ENCODE measurements at regions not wholly inside any gene's neighbourhood (a gene's known extent, or its start where the extent isn't known, plus 50 kb on each side); places are given as distances from the start of the nearest gene placed in this dataset.

DNA sequence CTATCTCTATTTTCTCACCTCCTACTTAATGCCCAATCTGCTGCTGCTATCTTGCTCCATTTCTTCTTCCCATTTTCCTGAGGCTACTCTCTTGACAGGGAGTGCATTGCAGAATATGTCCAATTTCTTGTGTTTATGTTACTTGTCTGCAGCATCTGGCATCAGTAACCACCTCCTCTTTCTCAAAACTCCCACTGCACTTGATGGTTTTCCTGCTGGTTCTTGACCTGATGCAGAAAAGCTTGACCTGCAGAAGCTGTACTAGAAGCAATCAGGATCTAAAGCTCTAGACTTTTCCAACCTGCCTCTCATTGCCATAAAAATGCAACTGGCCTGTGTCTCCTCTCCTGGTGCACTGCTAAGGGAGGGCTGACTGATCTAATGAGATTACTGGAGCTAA lies 287.8 kb downstream of the ZEB1 start:
- DNase-seq (ENCODE audit: low read depth): no peak

DNA sequence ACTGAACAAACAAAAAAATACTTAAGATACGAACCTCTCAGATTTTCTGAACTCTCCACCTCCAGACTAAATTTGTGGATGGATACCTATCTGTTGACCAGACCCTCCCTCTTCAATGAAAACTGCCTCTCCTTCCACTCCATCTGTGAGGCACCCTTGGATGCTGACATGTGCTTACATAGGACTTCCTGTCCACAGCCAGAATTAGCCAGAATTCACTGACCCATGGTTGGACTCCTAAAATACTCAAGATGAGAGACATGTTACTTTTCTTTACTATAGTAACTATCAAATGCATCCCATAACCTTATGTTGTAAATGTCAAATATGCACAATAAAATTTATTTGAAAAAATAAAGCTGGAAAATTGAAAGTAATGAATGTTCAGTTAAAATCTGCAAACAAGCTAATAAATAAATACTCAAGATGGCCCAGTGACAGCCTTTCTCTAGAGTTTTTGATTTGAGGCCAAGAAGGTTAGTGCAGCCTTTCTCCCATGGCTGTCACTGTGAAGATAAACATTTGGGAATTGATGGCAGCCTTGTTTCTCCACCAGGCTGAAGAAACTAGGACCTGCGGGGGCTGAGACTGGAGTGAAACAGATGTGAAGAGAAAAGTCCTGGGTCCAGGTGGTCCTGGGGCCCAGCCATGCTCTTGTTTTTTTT lies 287.0 kb downstream of the ZEB1 start:
- DNase-seq (ENCODE audit: low read depth): no peak

DNA sequence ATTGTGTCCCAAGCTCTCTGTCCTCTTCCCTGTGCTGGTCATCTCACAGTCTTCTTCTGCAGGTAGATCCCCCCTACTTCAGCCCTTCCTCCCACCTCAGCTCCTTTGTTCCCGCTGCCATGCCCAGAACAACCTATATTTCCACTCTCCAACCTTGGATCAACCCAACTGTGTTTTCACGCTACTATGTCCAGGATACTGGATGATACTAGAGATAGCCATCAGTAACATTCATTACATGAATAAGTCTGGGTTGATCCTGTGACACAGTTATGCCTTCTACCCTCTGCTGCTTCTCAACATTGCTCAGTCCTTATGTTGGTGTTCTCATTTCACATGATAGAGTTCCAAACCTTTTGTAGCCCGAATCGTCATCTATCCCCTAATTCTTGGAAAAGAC lies 286.4 kb downstream of the ZEB1 start:
- no peak for DNase-seq (ENCODE audit: low read depth)

DNA sequence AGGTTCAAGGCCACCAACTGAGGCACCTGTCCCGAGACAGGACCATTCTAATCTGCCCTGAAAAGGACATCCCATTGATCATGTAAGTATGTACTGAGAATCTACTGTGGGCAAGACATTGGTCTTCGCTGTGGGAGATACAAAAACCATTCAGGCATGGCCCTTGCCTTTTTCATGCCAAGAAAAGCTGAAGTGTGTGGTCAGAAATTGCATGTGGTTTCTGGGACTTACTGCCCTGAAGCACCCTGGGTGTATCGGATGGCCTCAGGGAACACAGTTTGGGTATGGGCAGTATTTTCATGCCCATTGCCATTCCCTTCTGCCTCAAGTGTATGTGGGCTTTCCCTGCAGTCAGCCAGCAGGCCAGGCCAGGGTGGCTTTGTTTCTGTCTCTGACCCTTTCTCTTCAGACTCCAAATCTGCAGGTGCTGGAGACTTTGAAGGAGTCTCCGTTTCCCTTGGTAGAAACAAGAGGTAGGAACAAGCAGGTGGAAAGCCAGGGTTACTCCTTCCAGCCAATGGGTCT lies 285.7 kb downstream of the ZEB1 start:
- DNase-seq (ENCODE audit: low read depth): no peak

DNA sequence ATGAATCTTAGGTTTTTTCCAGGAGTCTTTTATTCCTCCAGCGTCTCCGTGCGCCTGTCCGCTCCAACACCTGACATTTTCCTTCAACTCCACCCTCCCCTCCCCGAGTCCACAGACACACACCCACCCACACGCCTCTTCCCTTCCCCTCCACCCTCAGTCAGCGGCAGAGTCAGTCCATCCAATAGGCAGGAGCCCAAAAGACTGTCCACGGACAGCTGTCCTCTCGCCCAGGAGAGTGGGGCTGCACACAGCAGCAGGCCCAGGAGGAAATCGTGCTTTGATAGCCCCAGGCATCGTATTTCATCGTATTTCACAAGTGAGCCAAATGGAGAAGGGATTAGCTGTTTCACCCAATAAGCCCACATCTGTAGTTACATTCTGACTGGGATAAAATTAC lies 285.1 kb downstream of the ZEB1 start:
- no peak for DNase-seq (ENCODE audit: low read depth)

DNA sequence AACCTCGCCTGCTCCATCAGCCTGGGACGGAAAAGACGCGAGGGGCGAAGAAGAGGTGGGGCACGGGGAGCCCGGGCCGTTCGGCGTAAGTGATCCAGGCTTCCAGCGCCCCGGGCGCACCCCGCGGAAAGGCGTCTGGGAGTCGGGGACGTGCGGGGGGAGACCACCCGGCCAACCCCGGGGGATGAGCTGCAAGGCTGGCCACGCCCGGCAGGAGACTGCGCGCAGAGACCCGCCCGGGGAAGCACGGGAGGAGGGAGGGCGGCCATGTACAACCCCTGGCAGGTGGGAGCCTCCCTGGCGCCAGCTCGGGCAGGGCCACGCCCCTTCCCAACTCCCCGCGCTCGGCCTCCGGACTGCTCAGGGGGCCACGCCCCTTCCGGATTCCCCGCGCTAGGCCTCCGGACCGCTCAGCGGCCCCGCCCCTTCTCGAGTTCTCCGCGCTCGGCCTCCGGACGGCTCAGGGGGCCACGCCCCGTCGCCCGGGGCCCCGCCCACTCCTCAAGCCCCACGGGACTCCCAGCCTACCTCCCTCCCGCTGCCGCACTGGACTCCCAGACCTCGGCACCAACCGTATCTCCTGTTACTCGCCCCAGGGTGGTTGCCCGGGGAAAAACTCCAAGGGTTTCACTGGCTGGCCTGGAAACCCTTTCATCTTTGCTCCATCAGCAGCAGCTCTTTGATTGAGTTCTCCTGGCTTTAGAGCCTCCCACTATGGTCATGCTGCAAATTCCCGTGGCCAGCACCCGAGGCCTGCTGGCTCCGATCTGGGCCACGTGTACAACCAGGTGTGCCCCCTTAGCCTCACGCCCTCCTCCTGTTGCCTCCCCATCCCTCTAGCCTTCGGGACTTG lies 284.4 kb downstream of the ZEB1 start:
- peak; percentile 80 for DNase-seq (ENCODE audit: low read depth)

DNA sequence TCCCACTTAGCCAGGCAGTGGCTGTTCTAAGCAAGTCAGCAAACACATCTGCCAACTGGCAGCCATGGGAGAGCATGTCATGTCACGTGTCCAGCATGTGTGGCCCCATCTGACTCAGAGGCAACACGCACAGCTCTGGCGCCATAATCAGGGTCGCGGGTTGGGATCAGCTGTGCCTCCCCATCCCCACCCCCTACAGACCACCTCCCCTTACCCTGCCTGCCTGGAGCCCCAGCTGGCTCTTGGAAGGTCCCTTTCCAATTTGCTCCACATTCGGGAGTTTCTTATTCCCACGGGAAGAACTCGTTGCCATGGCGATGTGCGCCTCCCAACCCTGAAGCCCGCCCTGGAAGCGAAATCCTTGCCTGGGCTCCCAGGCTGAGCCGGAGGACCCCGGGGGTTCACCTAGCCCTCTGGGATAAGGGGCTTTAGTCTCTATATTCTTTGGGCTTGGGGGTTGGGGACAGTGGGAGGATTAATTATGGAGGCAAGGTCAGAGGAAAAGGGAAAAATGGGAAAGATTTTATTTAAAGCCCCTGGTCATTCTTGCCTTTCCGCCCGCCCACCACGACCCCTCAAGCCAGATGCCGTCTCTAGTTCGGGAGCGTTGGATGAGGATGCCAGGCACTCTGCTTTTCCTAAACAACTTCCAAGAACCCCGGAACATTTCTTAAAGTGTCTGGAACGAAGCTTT lies 283.7 kb downstream of the ZEB1 start:
- peak; percentile 89 for DNase-seq (ENCODE audit: low read depth)

DNA sequence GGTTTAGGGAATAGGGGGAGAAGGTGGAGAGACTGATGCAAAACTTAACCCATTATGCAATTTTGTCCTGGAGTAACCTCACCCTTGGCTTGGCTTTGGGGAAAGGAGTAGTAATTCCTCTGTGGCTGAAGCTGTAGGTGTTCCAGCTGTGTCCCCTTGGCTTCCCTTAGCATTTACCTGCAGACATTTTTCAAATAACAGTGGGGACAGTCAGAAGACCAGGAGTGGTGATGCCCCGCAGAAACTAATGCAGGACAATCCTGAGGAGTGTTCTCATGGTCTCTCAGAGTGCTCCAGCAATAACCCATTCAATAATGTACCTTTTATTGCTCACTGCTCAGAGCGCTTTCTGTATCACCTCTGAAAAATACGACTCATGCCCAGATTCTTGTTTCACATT lies 282.1 kb downstream of the ZEB1 start:
- DNase-seq (ENCODE audit: low read depth): no peak

DNA sequence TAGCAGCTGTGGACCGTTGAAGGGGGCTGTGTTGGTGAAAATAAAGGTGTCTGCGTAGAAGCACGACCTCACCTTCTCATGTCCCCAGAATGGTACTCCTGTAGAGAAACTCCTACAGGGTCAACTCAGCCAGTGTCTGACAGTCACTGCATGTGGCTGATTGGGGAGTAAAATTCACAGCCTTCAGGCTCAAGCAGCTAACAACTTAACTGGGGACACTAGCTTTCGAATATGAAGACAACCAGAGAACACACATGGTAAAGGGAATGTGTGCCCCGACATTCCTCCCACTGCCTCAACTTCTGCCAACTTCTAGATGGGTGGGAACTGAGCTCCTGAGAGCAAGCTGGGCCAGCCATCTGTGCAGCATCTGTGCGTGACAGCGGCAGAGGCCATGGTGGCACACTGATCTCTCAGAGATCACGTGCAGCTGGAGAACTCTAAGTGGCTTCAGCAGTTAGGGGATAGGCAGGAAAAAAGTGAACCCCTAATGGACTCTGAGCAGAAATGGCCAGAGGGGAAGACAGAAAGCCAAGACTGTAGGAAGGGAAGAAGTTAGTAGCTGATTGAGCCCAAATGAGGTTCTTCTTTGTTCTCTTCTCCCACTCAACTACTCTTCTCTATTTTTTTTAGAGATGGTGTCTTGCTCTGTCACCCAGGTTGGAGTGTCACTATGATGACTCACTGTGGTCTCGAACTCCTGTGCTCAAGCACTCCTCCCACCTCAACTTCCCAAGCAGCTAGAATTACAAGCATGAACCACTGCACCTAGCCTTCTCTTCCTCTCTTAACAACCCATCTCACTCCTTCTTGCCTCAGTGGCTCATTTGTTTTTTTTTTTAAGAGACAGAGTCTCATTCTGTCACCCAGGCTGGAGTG lies 280.8 kb downstream of the ZEB1 start:
- DNase-seq (ENCODE audit: low read depth): no peak

DNA sequence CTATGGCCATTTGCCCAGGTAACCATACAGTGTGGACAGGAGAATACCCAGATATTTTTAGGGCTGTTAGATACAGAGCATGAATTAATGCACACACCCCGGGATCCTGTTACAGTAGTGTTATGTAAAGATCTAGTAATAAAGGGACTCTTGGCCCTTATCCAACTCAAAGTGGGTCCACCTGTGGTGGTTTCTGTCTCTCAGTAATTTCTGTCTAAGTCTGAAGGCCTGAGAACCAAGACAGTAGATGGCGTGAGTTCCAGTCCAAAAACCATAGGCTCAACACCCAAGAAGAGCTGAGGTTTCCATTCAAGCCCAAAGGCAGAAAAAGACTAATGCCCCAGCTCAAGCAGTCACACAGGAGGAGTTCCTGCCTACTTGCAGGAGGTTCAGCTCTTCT lies 277.7 kb downstream of the ZEB1 start:
- DNase-seq (ENCODE audit: low read depth): no peak

DNA sequence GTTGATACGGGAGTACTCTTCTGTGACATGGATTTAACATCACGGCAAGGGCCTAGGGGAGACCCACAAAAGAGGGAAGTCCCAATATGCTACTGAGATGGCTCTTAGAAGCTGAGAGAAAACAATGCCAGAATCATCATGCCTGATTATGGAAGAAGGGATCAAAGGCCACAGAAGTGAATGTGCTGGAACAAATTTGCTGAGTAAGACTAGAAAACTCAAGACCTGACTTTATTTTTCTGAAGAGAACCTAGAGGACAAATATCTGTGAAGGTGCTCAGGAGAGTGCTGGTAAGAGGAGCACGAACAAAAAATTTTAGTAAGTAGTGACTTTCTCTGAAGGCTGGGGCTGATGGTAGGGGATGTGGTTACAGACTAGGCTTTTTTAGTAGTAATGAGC lies 277.0 kb downstream of the ZEB1 start:
- DNase-seq (ENCODE audit: low read depth): no peak

DNA sequence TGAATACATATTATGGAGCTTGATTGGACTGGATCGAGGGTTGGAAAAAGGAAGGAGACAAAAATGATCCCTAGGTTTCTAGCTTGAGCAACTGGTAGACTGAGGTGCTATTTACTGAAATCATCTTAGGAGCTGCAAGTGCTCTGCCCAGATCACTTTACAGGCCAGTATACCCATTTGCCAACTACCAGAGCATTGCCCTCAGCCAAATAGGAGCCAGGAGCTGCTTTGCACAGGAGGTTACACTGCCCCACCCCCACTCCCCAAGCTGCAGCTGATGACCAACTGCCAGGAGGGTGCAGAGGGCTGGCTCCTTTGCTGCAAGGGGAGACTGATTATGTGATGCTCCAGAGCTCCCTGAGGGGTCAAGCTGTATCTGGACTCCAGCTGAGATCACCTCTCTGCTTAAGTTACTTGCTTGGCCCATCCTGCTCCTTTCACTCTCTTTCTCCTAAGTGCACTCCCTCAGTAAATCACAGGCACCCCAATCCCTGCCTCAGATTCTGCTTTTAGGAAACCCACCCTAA lies 275.4 kb downstream of the ZEB1 start:
- DNase-seq (ENCODE audit: low read depth): no peak

DNA sequence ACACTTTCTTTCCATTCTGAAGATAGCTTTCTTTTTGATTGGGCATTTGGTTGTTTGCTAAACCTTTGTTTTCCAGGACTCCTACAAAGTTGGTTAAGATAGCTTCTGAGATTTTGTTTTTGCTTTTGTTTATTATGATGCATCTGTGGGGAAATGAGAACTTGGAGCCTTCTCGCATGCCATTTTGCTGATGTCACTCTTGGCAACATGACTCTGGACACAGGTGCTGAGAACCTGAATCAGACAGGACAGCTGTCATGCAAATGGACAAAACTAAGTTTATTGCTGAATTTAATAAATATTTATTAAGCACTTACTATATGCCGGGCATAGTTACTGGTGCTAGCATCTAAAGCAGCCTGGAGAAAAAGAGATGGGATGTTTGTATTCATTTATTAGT lies 274.1 kb downstream of the ZEB1 start:
- DNase-seq (ENCODE audit: low read depth): no peak

DNA sequence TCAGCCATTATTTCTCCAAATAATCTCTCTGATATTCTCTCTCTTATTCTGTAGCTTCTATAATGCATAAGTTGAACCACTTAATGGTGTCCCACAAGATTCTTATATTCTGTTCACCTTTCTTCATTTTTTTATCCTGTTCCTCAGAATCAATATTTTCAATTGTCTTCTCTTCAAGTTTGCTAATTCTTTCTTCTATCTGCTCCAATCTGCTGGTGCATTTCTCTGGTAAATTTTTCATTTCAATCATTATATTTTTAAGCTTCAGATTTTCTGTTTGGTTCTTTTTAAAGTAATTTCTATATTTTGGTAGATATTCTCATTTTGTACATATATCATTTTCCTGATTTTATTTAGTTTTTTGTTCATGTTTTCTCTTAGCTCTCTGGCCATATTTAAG lies 272.6 kb downstream of the ZEB1 start:
- DNase-seq (ENCODE audit: low read depth): no peak

DNA sequence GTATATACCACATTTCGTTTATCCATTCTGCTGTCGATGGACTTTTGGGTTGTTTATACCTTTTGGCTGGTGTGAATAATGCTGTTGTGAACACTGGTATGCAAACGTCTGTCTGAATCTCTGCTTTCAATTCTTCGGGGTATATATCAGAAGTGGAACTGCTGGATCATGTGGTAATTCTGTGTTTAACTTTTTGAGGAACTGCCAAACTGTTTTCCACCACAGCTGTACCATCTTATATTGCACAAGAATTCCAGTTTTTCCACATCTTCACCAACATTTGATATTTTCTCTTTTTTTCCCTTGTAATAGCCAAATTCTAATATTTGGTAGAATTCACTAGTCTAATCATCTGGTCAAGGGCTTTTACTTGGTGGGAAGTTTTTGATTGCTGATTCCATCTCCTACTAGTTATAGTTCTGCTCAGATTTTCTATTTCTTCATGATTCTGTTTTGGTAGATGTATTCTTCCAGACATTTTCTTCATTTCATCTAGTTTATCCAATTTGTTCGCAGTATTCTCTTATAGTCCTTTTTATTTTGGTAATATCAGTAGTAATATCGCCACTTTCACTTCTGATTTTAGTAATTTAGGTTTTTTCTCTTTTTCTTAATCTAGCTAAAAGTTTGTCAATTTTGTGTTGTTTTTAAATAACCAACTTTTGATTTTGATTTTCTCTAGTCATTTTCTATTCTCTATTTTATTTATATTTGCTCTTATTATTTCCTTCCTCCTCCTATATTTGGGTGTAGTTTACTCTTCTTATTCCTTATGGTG lies 271.2 kb downstream of the ZEB1 start:
- no peak for DNase-seq (ENCODE audit: low read depth)

DNA sequence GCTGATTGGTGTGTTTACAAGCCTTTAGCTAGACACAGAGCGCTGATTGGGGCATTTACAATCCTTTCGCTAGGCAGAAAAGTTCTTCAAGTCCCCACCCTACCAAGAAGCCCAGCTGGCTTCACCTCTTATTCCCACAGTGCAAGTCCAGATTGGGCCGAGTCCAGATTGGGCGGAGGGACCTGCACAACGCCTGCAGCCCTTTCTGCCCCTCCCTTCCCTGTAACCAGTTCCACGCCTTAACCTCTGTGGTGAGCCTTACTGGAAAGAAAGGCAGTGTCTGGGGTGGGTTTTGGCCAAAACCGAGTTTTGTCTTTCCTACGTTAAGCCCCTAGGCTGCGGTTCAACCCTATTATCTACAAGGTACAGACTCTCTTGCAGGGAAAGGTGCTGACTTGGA lies 268.7 kb downstream of the ZEB1 start:
- no peak for DNase-seq (ENCODE audit: low read depth)

DNA sequence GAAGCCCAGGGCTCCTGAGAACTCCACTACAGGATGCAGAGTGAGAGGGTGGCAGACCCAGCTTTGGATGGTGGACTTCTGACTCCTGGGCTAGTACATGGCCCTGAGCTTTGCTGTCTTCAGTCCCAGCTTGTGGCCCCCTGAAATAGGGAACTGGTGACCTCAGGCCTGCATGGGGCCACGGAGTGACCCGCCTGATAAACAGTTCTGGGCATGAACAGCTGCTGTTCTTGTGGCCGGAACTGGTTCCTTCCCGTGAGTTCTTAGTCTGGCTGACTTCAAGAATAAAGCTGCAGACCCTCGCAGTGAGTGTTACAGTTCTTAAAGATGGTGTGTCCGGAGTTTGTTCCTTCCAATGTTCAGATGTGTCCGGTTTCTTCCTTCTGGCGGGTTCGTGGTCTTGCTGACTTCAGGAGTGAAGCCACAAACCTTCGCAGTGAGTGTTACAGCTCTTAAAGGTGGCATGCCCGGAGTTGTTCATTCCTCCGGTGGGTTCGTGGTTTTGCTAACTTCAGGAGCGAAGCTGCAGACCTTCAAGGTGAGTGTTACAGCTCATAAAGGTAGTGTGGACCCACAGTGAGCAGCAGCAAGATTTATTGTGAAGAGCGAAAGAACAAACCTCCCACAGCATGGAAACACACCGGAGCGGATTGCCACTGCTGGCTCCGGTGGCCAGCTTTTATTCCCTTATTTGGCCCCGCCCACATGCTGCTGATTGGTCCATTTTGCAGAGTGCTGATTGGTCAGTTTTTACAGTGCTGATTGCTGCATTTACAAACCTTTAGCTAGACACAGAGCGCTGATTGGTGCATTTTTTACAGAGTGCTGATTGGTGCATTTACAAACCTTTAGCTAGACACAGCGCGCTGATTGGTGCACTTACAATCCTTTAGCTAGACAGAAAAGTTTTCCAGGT lies 268.0 kb downstream of the ZEB1 start:
- DNase-seq (ENCODE audit: low read depth): no peak

DNA sequence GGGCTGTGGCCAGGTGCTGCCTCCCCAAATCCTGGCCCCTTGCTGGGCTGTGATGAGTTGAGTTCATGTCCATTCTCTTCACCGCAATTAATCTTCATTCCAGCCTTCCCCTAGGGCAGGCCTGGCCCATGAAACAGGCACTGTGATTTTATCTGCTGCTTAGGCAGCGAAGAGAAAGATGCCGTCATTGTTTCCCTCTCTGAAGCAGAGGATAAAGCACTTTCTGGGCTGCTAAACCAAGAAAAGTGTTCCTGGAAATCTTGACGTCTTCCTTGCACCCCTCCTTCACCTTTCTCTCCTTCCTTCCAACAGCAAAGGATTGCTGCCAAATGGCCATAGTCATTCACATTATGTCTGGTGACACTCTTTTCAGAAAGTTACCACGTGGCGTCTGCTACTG lies 265.9 kb downstream of the ZEB1 start:
- DNase-seq (ENCODE audit: low read depth): no peak

DNA sequence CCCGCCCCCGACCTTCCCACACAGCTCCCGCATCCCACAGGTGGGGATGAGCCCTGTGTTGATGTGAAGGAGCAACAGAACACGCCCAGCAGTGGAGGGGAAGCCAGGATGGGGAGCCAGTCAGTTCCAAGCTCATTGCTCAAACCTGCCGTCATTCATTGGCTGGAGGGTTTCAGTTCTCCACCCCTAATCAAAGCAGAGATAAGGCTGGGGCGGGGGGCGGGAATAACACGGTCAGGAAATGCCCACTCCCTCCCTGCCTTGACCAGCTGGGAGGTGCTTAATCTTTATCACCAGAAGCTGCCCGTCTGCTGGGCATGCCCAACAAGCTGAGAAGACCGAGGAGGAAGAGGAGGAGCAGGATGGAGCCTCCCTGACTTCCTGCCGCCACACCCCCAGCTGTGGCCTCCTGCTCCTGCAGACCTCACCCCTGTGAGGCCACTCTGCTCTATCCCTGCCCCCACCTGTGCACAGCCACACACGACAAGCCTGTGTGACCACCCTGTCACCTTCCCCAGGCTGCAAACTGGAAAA lies 265.1 kb downstream of the ZEB1 start:
- DNase-seq (ENCODE audit: low read depth): no peak

DNA sequence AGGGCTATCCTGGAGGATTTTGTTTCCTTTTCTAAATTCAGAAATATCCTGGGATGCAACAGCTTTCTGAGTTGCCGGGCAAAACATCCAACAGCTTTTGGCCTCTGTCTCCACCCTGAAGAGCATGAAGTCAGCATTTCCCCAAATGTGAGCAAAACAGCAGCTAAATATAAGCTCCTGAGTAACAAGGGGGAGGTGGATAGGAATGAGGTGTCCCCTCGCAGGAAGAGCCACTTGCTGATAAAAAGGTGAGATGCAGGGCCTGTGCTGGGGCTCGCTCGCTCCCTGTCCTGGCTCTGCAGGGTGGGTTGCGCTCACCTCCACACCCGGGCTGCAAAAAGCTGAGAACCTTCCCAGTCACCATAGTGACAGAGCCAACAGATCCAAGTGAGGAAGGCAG lies 264.3 kb downstream of the ZEB1 start:
- no peak for DNase-seq (ENCODE audit: low read depth)
